Vagina (tissue), 2 donors: ENCODE measurements at regions not wholly inside any gene's neighbourhood (a gene's known extent, or its start where the extent isn't known, plus 50 kb on each side); places are given as distances from the start of the nearest gene placed in this dataset.

Experiments used
- DNase-seq, 2 donors: peaks; one replicate each; pipeline ENCODE4 v3.0.0-alpha.2; 2017; ENCODE audit errors: extremely low spot score in 2 of 2
- H3K27ac ChIP-seq: fragments of 200-600 bp; sonication (generic); one replicate; pipeline ENCODE4 v1.5.1; 2019
- H3K27me3 ChIP-seq: fragments of 200-600 bp; sonication (generic); one replicate; pipeline ENCODE4 v1.5.1; 2019
- H3K36me3 ChIP-seq, 2 donors: fragments of 200-600 bp; sonication (generic); one replicate each; pipeline ENCODE4 v1.5.1; 2017 to 2019
- H3K4me1 ChIP-seq: fragments of 200-600 bp; sonication (generic); one replicate; pipeline ENCODE4 v1.5.1; 2019
- H3K4me3 ChIP-seq, 2 donors: fragments of 200-600 bp; sonication (generic); 1 replicate in 1 of 2; 2 replicates in 1 of 2; pipeline ENCODE4 v1.5.1; 2016 to 2019
- H3K9me3 ChIP-seq: fragments of 200-600 bp; sonication (generic); one replicate; pipeline ENCODE4 v1.5.1; 2019
- POLR2A ChIP-seq, 2 donors: fragments of 450-650 bp; IDR thresholded peaks; one replicate each; pipeline ENCODE4 v1.6.1; 2017; ENCODE audit warnings: antibody characterized with exemption in 2 of 2, mild to moderate bottlenecking in 2 of 2, moderate library complexity in 2 of 2
- POLR2AphosphoS5 ChIP-seq, 2 donors: sonication (generic); formaldehyde crosslinking; IDR thresholded peaks; one replicate each; pipeline ENCODE4 v1.9.0; 2017; ENCODE audit warnings: antibody characterized with exemption in 2 of 2, mild to moderate bottlenecking in 2 of 2, low read depth in 1 of 2; ENCODE audit not compliant: insufficient read depth in 1 of 2
- intact Hi-C: fragments of 100-400 bp; cut with DNase I; formaldehyde crosslinking; loops from one replicate; pipeline ENCODE4 v1.15.1; 2023
- TF ChIP-seq, protein P1 (sequence below), 3 experiments: fragments of 450-650 bp in 2 of 3; fragments of 200-600 bp in 1 of 3; sonication (generic) in 1 of 3; IDR thresholded peaks; one replicate each; pipeline ENCODE4 v1.5.1; 2017 to 2019; ENCODE audit warnings: antibody characterized with exemption in 3 of 3, mild to moderate bottlenecking in 2 of 3, moderate library complexity in 2 of 3

GRCh38 chr4:24252121-24252520, 332.2 kb downstream of the DHX15 start:
- H3K27me3 ChIP-seq: no peaks in the 10 kb centered on the region
- H3K4me3 ChIP-seq: no peak overlapping the region
- no peaks in the 10 kb centered on the region for H3K9me3 ChIP-seq
- H3K36me3 ChIP-seq: no peaks in the 10 kb centered on the region
- no peak overlapping the region for H3K27ac ChIP-seq
- intact Hi-C loops: no loop called here
- no peak for DNase-seq
- TF ChIP-seq POLR2AphosphoS5 (IDR thresholded peaks at IDR 0.05; ENCODE audit: insufficient read depth in 1 of 2, low read depth in 1 of 2): no peak
- TF ChIP-seq POLR2A (IDR thresholded peaks at IDR 0.05): no peak
- TF ChIP-seq, protein P1, sequence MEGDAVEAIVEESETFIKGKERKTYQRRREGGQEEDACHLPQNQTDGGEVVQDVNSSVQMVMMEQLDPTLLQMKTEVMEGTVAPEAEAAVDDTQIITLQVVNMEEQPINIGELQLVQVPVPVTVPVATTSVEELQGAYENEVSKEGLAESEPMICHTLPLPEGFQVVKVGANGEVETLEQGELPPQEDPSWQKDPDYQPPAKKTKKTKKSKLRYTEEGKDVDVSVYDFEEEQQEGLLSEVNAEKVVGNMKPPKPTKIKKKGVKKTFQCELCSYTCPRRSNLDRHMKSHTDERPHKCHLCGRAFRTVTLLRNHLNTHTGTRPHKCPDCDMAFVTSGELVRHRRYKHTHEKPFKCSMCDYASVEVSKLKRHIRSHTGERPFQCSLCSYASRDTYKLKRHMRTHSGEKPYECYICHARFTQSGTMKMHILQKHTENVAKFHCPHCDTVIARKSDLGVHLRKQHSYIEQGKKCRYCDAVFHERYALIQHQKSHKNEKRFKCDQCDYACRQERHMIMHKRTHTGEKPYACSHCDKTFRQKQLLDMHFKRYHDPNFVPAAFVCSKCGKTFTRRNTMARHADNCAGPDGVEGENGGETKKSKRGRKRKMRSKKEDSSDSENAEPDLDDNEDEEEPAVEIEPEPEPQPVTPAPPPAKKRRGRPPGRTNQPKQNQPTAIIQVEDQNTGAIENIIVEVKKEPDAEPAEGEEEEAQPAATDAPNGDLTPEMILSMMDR (IDR thresholded peaks at IDR 0.05): no peak
- H3K4me1 ChIP-seq: no peaks in the 10 kb centered on the region

- intact Hi-C loops: no loop called here
- DNase-seq: no peak
- H3K27me3 ChIP-seq: no peaks in the 10 kb centered on the region
- TF ChIP-seq POLR2A (IDR thresholded peaks at IDR 0.05) (no peak), POLR2AphosphoS5 (IDR thresholded peaks at IDR 0.05; ENCODE audit: insufficient read depth in 1 of 2, low read depth in 1 of 2) (no peak)
- TF ChIP-seq, protein P1 (IDR thresholded peaks at IDR 0.05): no peak
- H3K36me3 ChIP-seq: no peaks in the 10 kb centered on the region
- H3K4me1 ChIP-seq: no peaks in the 10 kb centered on the region
- H3K4me3 ChIP-seq: no peak overlapping the region
- no peak overlapping the region for H3K27ac ChIP-seq
- H3K9me3 ChIP-seq: no peaks in the 10 kb centered on the region
Measured at GRCh38 chr4:24251589-24251988, 332.8 kb downstream of the DHX15 start.

GRCh38 chr4:24249972-24250371, 334.4 kb downstream of the DHX15 start:
- intact Hi-C loops: no loop called here
- H3K27ac ChIP-seq: no peak overlapping the region
- H3K4me3 ChIP-seq: no peak overlapping the region
- H3K27me3 ChIP-seq: no peaks in the 10 kb centered on the region
- TF ChIP-seq POLR2AphosphoS5 (IDR thresholded peaks at IDR 0.05; ENCODE audit: insufficient read depth in 1 of 2, low read depth in 1 of 2) (no peak), POLR2A (IDR thresholded peaks at IDR 0.05) (no peak)
- TF ChIP-seq, protein P1 (IDR thresholded peaks at IDR 0.05): no peak
- no peaks in the 10 kb centered on the region for H3K4me1 ChIP-seq
- H3K9me3 ChIP-seq: no peaks in the 10 kb centered on the region
- no peak for DNase-seq
- no peaks in the 10 kb centered on the region for H3K36me3 ChIP-seq

- no peak for TF ChIP-seq POLR2A (IDR thresholded peaks at IDR 0.05)
- Histone ChIP-seq H3K36me3 (no peaks in the 10 kb centered on the region), H3K4me3 (no peak overlapping the region), H3K4me1 (no peaks in the 10 kb centered on the region), H3K27me3 (no peaks in the 10 kb centered on the region), H3K27ac (no peak overlapping the region), H3K9me3 (no peaks in the 10 kb centered on the region)
- intact Hi-C loops: no loop called here
- no peak for DNase-seq
Measured at GRCh38 chr4:24248674-24249630, 335.4 kb downstream of the DHX15 start.

- no peaks in the 10 kb centered on the region for H3K4me1 ChIP-seq
- no peak overlapping the region for H3K4me3 ChIP-seq
- intact Hi-C loops: no loop called here
- H3K36me3 ChIP-seq: no peaks in the 10 kb centered on the region
- no peak overlapping the region for H3K27ac ChIP-seq
- no peaks in the 10 kb centered on the region for H3K27me3 ChIP-seq
- TF ChIP-seq, protein P1 (IDR thresholded peaks at IDR 0.05): no peak
- TF ChIP-seq POLR2A (IDR thresholded peaks at IDR 0.05) (no peak), POLR2AphosphoS5 (IDR thresholded peaks at IDR 0.05; ENCODE audit: insufficient read depth in 1 of 2, low read depth in 1 of 2) (no peak)
- no peak for DNase-seq
- H3K9me3 ChIP-seq: no peaks in the 10 kb centered on the region
Measured at GRCh38 chr4:24245491-24245820, 338.9 kb downstream of the DHX15 start.
